SK-N-SH (cell line): ENCODE measurements at regions not wholly inside any gene's neighbourhood (a gene's known extent, or its start where the extent isn't known, plus 50 kb on each side); places are given as distances from the start of the nearest gene placed in this dataset.

ENCODE experiments used
- CTCF ChIA-PET: fragments of 300-600, 350-600 bp; formaldehyde crosslinking; extraction: SDS; loops from one replicate; lab custom pipeline; 2021; lab: Yijun Ruan, JAX
- POLR2A ChIA-PET: fragments of 350-600 bp; sonication (Branson Sonifier 250); formaldehyde crosslinking; extraction: SDS; loops from one replicate; lab custom pipeline; 2020; ENCODE audit warnings: antibody characterized with exemption, inconsistent platforms; lab: Yijun Ruan, JAX
- DNase-seq: peaks from one replicate; pipeline ENCODE4 v3.0.0; 2012
- H2AFZ ChIP-seq: fragments of 200-600 bp; sonication (generic); 2 replicates; pipeline ENCODE4 v1.8.1; 2016; ENCODE audit warnings: antibody characterized with exemption, mild to moderate bottlenecking, low read depth
- H3F3A ChIP-seq: fragments of 200-600 bp; sonication (generic); replicated peaks from 2 replicates; pipeline ENCODE3; 2016; ENCODE audit warnings: antibody characterized with exemption, mild to moderate bottlenecking; ENCODE audit not compliant: insufficient read depth
- H3K27ac ChIP-seq, 2 experiments: fragments of 200-500 bp in 1 of 2; fragments of 200-600 bp in 1 of 2; sonication (Bioruptor generic) in 1 of 2; sonication (generic), shearing (Covaris generic) in 1 of 2; 2 replicates each; pipeline versions ENCODE4 v1.5.1 to v1.6.1; 2014 to 2016; ENCODE audit warnings: low read depth in 2 of 2, inconsistent platforms in 1 of 2, low read length in 1 of 2, mild to moderate bottlenecking in 1 of 2, mixed read lengths in 1 of 2
- H3K27me3 ChIP-seq: fragments of 200-600 bp; sonication (generic), shearing (Covaris generic); 2 replicates; pipeline ENCODE4 v1.6.1; 2016; ENCODE audit warnings: mixed run types; ENCODE audit not compliant: insufficient read depth
- H3K36me3 ChIP-seq, 2 experiments: fragments of 200-500 bp in 1 of 2; fragments of 200-600 bp in 1 of 2; sonication (Bioruptor generic) in 1 of 2; sonication (generic) in 1 of 2; replicated peaks in 1 of 2; 2 replicates each; pipeline versions ENCODE3 to v1.5.1; 2014 to 2016; ENCODE audit warnings: low read length in 1 of 2, mild to moderate bottlenecking in 1 of 2; ENCODE audit not compliant: insufficient read depth in 2 of 2, control insufficient read depth in 1 of 2
- H3K4me1 ChIP-seq, 2 experiments: fragments of 200-500 bp in 1 of 2; fragments of 200-600 bp in 1 of 2; sonication (Bioruptor generic) in 1 of 2; sonication (generic), shearing (Covaris generic) in 1 of 2; 2 replicates each; pipeline versions ENCODE4 v1.5.1 to v1.6.1; 2014 to 2016; ENCODE audit warnings: low read depth in 1 of 2, low read length in 1 of 2, mixed run types in 1 of 2; ENCODE audit not compliant: insufficient read depth in 2 of 2, control insufficient read depth in 1 of 2
- H3K4me2 ChIP-seq: fragments of 200-600 bp; sonication (generic), shearing (Covaris generic); 2 replicates; pipeline ENCODE4 v1.6.1; 2017; ENCODE audit warnings: mixed run types
- H3K4me3 ChIP-seq, 2 experiments: fragments of 200-500 bp in 1 of 2; fragments of 200-600 bp in 1 of 2; sonication (Bioruptor generic) in 1 of 2; sonication (generic), shearing (Covaris generic) in 1 of 2; 2 replicates each; pipeline versions ENCODE4 v1.5.1 to v1.8.1; 2014 to 2016; ENCODE audit warnings: low read depth in 2 of 2, inconsistent platforms in 1 of 2, low read length in 1 of 2, mild to moderate bottlenecking in 1 of 2, mixed read lengths in 1 of 2, moderate library complexity in 1 of 2
- H3K79me2 ChIP-seq: fragments of 200-600 bp; sonication (generic); 2 replicates; pipeline ENCODE4 v1.8.1; 2017; ENCODE audit warnings: mild to moderate bottlenecking; ENCODE audit not compliant: insufficient read depth
- H3K9ac ChIP-seq: fragments of 200-600 bp; sonication (generic); 2 replicates; pipeline ENCODE4 v1.6.1; 2017; ENCODE audit warnings: mixed run types
- H3K9me2 ChIP-seq: fragments of 200-600 bp; sonication (generic); 2 replicates; pipeline ENCODE4 v1.6.1; 2017; ENCODE audit warnings: mixed run types
- H3K9me3 ChIP-seq: fragments of 200-600 bp; sonication (generic); 2 replicates; pipeline ENCODE4 v1.6.1; 2017; ENCODE audit warnings: mixed run types, mild to moderate bottlenecking, moderate library complexity
- H4K20me1 ChIP-seq: fragments of 200-600 bp; sonication (generic); 2 replicates; pipeline ENCODE4 v1.6.1; 2017; ENCODE audit warnings: mild to moderate bottlenecking, mixed run types; ENCODE audit not compliant: insufficient read depth
- CHD2 ChIP-seq: fragments of 150-350 bp; IDR thresholded peaks from 2 replicates; pipeline ENCODE4 v1.6.1; 2018; ENCODE audit warnings: low read length; ENCODE audit not compliant: partially characterized antibody
- EZH2phosphoT487 ChIP-seq: fragments of 200-600 bp; sonication (generic); IDR thresholded peaks from 2 replicates; pipeline ENCODE4 v1.6.1; 2017; ENCODE audit warnings: low read depth, mixed run types, mild to moderate bottlenecking, antibody characterized with exemption, moderate library complexity, borderline replicate concordance
- FOXJ3 ChIP-seq: sonication (generic); formaldehyde crosslinking; IDR thresholded peaks from 2 replicates; pipeline ENCODE4 v1.5.1; 2020; ENCODE audit warnings: mild to moderate bottlenecking, missing genetic modification reagents
- FOXM1 ChIP-seq: IDR thresholded peaks from 2 replicates; pipeline ENCODE4 v1.4.0; 2012; ENCODE audit warnings: low read depth, mild to moderate bottlenecking
- JUND ChIP-seq: IDR thresholded peaks from 2 replicates; pipeline ENCODE4 v1.4.0; 2012
- MAX ChIP-seq: IDR thresholded peaks from 2 replicates; pipeline ENCODE4 v1.4.0; 2012; ENCODE audit warnings: low read depth
- PBX3 ChIP-seq: IDR thresholded peaks from 2 replicates; pipeline ENCODE4; 2012
- POLR2AphosphoS5 ChIP-seq: IDR thresholded peaks from 2 replicates; pipeline ENCODE4 v1.6.1; 2012; ENCODE audit warnings: low read depth, low read length
- RCOR1 ChIP-seq: fragments of 150-350 bp; IDR thresholded peaks from 2 replicates; pipeline ENCODE4 v1.6.1; 2017; ENCODE audit warnings: antibody characterized with exemption, low read length
- RFX5 ChIP-seq: IDR thresholded peaks from 2 replicates; pipeline ENCODE4 v1.6.1; 2012; ENCODE audit warnings: mild to moderate bottlenecking, improper control_type of control experiment, low read length
- RXRA ChIP-seq: IDR thresholded peaks from 2 replicates; pipeline ENCODE4 v1.4.0; 2012; ENCODE audit warnings: low read depth, mild to moderate bottlenecking, borderline replicate concordance
- TEAD4 ChIP-seq: IDR thresholded peaks from 2 replicates; pipeline ENCODE4 v1.4.0; 2012; ENCODE audit warnings: mild to moderate bottlenecking, borderline replicate concordance; ENCODE audit not compliant: insufficient read depth
- YY1 ChIP-seq: IDR thresholded peaks from 2 replicates; pipeline ENCODE4 v1.4.0; 2012; ENCODE audit warnings: low read depth, mild to moderate bottlenecking
- WGBS: methylation state at CpG from one replicate; pipeline ENCODE4 v1.1.6; 2017; ENCODE audit warnings: low lambda C conversion rate; 5-methylcytosine and 5-hydroxymethylcytosine counted together

GRCh38 chr1:68339505-68339904 is 107.2 kb upstream of the WLS start:
- Histone ChIP-seq H3F3A (no peaks in the 10 kb centered on the region), H3K9me2 (no peaks in the 10 kb centered on the region), H3K27me3 (no peaks in the 10 kb centered on the region), H3K4me1 (peaks cover 0 to 3% of the 10 kb centered on the region in 2 experiments; a peak in 1 of 4 replicates), H2AFZ (0 out of 2 replicates have a peak overlapping the region, but pooled peaks have one; percentile 18), H3K9me3 (no peaks in the 10 kb centered on the region), H3K36me3 (no peaks in the 10 kb centered on the region), H3K27ac (no peak overlapping the region), H3K4me3 (no peak overlapping the region), H3K9ac (no peak overlapping the region), H3K4me2 (no peak overlapping the region), H4K20me1 (no peaks in the 10 kb centered on the region), H3K79me2 (no peaks in the 10 kb centered on the region)
- DNase-seq = no peak
- POLR2A ChIA-PET = no interaction called here
- CTCF ChIA-PET = interaction anchor here (1.3 to 18.1 kb wide), 2 partner anchors 18 to 222 kb away, joined by 6 to 477 read pairs; no protein-coding TSS in a partner anchor
- TF ChIP-seq RXRA = no peak

GRCh38 chr1:68338081-68338480 is 105.8 kb upstream of the WLS start:
- no peaks in the 10 kb centered on the region for H3K9me3 ChIP-seq
- no peak for TF ChIP-seq RFX5
- no peak for TF ChIP-seq POLR2AphosphoS5
- no peak for TF ChIP-seq JUND
- no peak for TF ChIP-seq EZH2phosphoT487
- no peak for TF ChIP-seq PBX3
- TF ChIP-seq TEAD4 = no peak
- TF ChIP-seq MAX = no peak
- no peak for TF ChIP-seq FOXM1
- TF ChIP-seq RXRA = no peak
- no peak for TF ChIP-seq RCOR1
- TF ChIP-seq FOXJ3 (CRISPR knock-in tag) = no peak
- no peak for TF ChIP-seq CHD2
- no peak for TF ChIP-seq YY1
- ChIA-PET CTCF (interaction anchor here (1.1 to 1.4 kb wide), 2 partner anchors 34 to 217 kb away, joined by 3 to 6 read pairs; no protein-coding TSS in a partner anchor), POLR2A (no interaction called here)
- H2AFZ ChIP-seq = no peak overlapping the region
- H3K79me2 ChIP-seq = no peaks in the 10 kb centered on the region
- H3K4me2 ChIP-seq = no peak overlapping the region
- no peak for DNase-seq
- H3F3A ChIP-seq = no peaks in the 10 kb centered on the region
- no peaks in the 10 kb centered on the region for H4K20me1 ChIP-seq
- H3K27ac ChIP-seq = no peak overlapping the region
- H3K36me3 ChIP-seq = no peaks in the 10 kb centered on the region
- no peak overlapping the region for H3K4me3 ChIP-seq
- no peaks in the 10 kb centered on the region for H3K27me3 ChIP-seq
- H3K9me2 ChIP-seq = no peaks in the 10 kb centered on the region
- peaks cover 0 to 3% of the 10 kb centered on the region in 2 experiments; a peak in 1 of 4 replicates for H3K4me1 ChIP-seq
- 100% methylated on average over 1 of the region's 1 CpG for WGBS
- no peak overlapping the region for H3K9ac ChIP-seq
